Stimulated activated naive B cell treated with anti-CD40 and anti-IgM and Interleukin-4, amounts not matched to agents 10 μg/mL and 1 μg/mL and 100 μg/mL, for 72 hours (primary cell): ENCODE measurements at regions not wholly inside any gene's neighbourhood (a gene's known extent, or its start where the extent isn't known, plus 50 kb on each side); places are given as distances from the start of the nearest gene placed in this dataset.
A peak's percentile ranks its signal among the peaks of the same experiment; 100 is the strongest.

Source experiments
- ATAC-seq, 2 donors: fragments of 150-1000 bp; cut with Tn5 transposase; replicated peaks; 2 replicates each; pipeline ENCODE4 v1.10.0; 2021; ENCODE audit warnings: moderate library complexity in 1 of 2
- DNase-seq: peaks from one replicate; pipeline ENCODE4 v3.0.0; 2021
- H3K27ac Mint-ChIP-seq: one replicate; pipeline ENCODE4 v1.8.0; 2022; ENCODE audit warnings: mild to moderate bottlenecking, mixed read lengths
- H3K27me3 Mint-ChIP-seq, 2 donors: one replicate each; pipeline ENCODE4 v1.8.0; 2022; ENCODE audit warnings: mixed read lengths in 2 of 2
- H3K36me3 Mint-ChIP-seq, 2 donors: one replicate each; pipeline ENCODE4 v1.8.0; 2022; ENCODE audit warnings: mixed read lengths in 2 of 2, mild to moderate bottlenecking in 1 of 2
- H3K4me1 Mint-ChIP-seq, 2 donors: one replicate each; pipeline ENCODE4 v1.8.0; 2022; ENCODE audit warnings: mixed read lengths in 2 of 2, mild to moderate bottlenecking in 1 of 2
- H3K4me3 Mint-ChIP-seq, 2 donors: one replicate each; pipeline ENCODE4 v1.8.0; 2022; ENCODE audit warnings: mild to moderate bottlenecking in 2 of 2, mixed read lengths in 2 of 2, moderate library complexity in 1 of 2
- H3K9me3 Mint-ChIP-seq, 2 donors: one replicate each; pipeline ENCODE4 v1.8.0; 2022; ENCODE audit warnings: mixed read lengths in 2 of 2, mild to moderate bottlenecking in 1 of 2

DNA sequence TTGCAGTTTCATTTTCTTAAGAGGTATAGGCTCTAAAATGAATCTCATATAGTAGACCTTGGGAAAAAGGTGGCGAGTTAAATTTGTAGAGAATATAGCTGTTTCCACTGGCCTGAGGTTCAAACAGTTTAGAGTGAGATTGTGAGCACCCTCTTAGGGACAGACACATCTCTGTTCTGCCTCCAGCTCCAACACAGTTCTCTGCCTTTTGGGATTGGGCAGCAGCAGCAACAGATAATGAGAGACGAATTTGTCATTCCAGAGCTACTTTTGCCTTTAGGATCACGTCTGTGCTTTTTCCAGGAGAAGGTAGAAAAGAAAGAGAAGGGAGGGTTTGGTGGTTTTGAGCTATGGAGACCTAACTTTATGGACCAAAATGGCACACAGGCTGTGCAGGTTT, 289.4 kb downstream of the PRL start:
- no peak overlapping the region for H3K27ac Mint-ChIP-seq
- no peaks in the 10 kb centered on the region for H3K27me3 Mint-ChIP-seq
- DNase-seq (no peak), ATAC-seq (no peak)
- no peak overlapping the region for H3K4me3 Mint-ChIP-seq
- no peaks in the 10 kb centered on the region for H3K36me3 Mint-ChIP-seq
- H3K9me3 Mint-ChIP-seq = no peaks in the 10 kb centered on the region
- no peaks in the 10 kb centered on the region for H3K4me1 Mint-ChIP-seq

GRCh38 chr6:22008248-22008836, 288.5 kb downstream of the PRL start:
- Mint-ChIP-seq H3K27ac (no peak overlapping the region), H3K9me3 (no peaks in the 10 kb centered on the region), H3K27me3 (no peaks in the 10 kb centered on the region), H3K36me3 (no peaks in the 10 kb centered on the region), H3K4me3 (no peak overlapping the region), H3K4me1 (no peaks in the 10 kb centered on the region)
- ATAC-seq = no peak
- no peak for DNase-seq

GRCh38 chr6:22010102-22010501, 286.7 kb downstream of the PRL start:
- no peak for DNase-seq
- H3K9me3 Mint-ChIP-seq = no peaks in the 10 kb centered on the region
- H3K27me3 Mint-ChIP-seq = no peaks in the 10 kb centered on the region
- no peak overlapping the region for H3K27ac Mint-ChIP-seq
- H3K36me3 Mint-ChIP-seq = no peaks in the 10 kb centered on the region
- no peaks in the 10 kb centered on the region for H3K4me1 Mint-ChIP-seq
- H3K4me3 Mint-ChIP-seq = no peak overlapping the region
- ATAC-seq = no peak

- ATAC-seq (no peak), DNase-seq (no peak)
- no peak overlapping the region for H3K4me3 Mint-ChIP-seq
- H3K27me3 Mint-ChIP-seq = no peaks in the 10 kb centered on the region
- H3K9me3 Mint-ChIP-seq = no peaks in the 10 kb centered on the region
- H3K4me1 Mint-ChIP-seq = no peaks in the 10 kb centered on the region
- no peaks in the 10 kb centered on the region for H3K36me3 Mint-ChIP-seq
- no peak overlapping the region for H3K27ac Mint-ChIP-seq
Measured at GRCh38 chr6:22015216-22015615, 281.6 kb downstream of the PRL start.

DNA sequence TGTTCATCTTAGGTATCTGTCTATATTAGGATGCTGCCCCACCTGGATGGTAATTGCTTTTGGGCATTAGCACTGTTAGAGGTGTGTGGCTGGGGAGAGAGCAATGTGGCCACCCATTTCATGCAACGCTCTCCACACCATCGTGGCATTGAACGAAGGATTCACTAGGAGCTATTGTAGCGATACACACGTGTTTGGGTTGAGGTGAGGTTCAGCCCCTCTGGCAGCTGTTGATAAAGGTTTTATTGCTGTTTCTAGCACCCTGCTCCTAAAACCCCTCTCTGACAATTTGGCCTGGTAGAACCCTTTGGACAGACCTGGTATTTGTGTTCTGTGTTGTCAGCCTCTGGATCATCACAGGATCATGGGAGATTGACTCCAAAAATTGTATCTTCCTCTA, 280.9 kb downstream of the PRL start:
- no peak overlapping the region for H3K4me3 Mint-ChIP-seq
- H3K9me3 Mint-ChIP-seq = no peaks in the 10 kb centered on the region
- H3K36me3 Mint-ChIP-seq = no peaks in the 10 kb centered on the region
- H3K27ac Mint-ChIP-seq = no peak overlapping the region
- no peaks in the 10 kb centered on the region for H3K27me3 Mint-ChIP-seq
- ATAC-seq (no peak), DNase-seq (no peak)
- no peaks in the 10 kb centered on the region for H3K4me1 Mint-ChIP-seq

- H3K4me3 Mint-ChIP-seq = no peak overlapping the region
- ATAC-seq = no peak
- H3K9me3 Mint-ChIP-seq = peaks cover 2 to 4% of the 10 kb centered on the region in 2 donors
- H3K27ac Mint-ChIP-seq = no peak overlapping the region
- peaks cover 0 to 3% of the 10 kb centered on the region in 2 donors for H3K36me3 Mint-ChIP-seq
- no peaks in the 10 kb centered on the region for H3K27me3 Mint-ChIP-seq
- no peaks in the 10 kb centered on the region for H3K4me1 Mint-ChIP-seq
- no peak for DNase-seq
Measured at GRCh38 chr6:22017272-22017671, 279.6 kb downstream of the PRL start.

DNA sequence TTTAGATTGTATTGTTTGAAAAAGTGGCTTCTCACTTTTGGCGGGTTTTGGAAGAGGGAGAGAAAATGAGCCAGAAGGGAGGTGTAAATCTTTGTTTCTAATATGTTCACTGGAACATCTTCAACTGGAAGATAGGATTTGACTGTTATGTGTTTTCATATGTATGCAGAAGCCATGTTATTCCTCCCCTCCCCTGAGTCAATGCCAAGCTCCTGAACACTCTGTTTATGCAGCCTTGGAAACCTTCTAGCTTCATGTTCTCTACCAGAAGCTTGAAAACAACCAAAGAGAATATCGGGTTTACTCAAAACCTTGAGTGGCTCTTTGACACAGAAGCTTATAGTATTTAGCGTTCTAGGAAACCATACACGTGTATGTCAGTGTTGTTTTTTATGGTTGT, 279.1 kb downstream of the PRL start:
- ATAC-seq = no peak
- Mint-ChIP-seq H3K9me3 (peaks cover 6 to 8% of the 10 kb centered on the region in 2 donors), H3K36me3 (peaks cover 3 to 8% of the 10 kb centered on the region in 2 donors), H3K27me3 (no peaks in the 10 kb centered on the region), H3K27ac (no peak overlapping the region), H3K4me1 (peaks cover 0 to 5% of the 10 kb centered on the region in 2 donors), H3K4me3 (no peak overlapping the region)
- DNase-seq = no peak

DNA sequence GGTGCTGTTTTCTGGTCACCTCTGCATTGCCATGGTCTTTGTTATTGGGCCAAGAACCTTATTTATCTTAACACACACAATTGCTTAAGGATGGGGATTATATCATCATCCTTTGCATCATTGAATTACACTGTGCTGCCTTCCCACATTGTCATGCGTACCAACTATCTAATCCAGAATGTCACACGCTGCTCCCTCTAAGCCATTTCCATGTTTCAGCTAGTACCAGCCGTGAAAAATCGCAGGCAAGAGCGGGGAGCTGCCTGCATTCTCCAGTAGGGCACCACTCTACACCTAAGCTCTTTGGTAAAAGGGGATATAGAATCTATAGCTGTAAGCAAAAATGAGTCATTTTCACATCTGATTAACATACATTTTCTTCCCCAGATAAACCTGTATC, 277.0 kb downstream of the PRL start:
- H3K9me3 Mint-ChIP-seq = peaks cover 7 to 10% of the 10 kb centered on the region in 2 donors
- ATAC-seq (peak in 1 of 2 donors; percentile 38), DNase-seq (no peak)
- H3K4me3 Mint-ChIP-seq = no peak overlapping the region
- H3K4me1 Mint-ChIP-seq = peaks cover 0 to 6% of the 10 kb centered on the region in 2 donors
- no peak overlapping the region for H3K27ac Mint-ChIP-seq
- H3K27me3 Mint-ChIP-seq = no peaks in the 10 kb centered on the region
- peaks cover 3 to 10% of the 10 kb centered on the region in 2 donors for H3K36me3 Mint-ChIP-seq

DNA sequence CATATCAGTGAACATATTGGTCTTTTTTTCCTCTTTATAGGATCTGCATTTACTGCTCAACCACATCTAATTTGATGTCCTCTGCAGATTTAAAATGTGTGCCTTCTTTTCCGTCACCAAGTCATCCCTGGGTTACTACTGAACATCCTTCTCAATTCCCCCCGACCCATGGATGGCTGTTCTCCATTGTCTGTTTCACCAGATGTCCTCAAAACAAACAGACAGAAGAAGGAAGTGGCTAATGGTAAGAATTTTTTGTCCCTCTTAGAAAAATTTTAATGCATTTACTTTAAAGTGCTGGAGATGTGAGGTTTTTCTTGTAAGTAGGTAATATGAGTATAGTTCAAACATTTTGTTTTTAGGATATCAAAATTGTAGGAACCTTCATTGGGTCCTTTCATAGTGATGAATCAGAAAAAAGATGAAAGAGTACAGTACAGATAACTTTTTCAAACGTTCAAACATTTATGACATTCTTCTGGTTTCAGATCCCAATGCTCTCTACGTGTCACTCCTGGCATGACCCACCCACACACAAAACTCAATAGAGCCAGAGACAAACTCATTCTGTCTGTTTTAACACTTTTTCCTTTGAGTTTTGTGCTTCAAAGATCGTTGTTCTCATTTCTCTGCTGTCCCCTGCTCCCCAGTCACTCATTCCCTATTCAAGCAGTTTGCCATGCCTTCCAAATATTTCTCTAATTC, 276.4 kb downstream of the PRL start:
- peaks cover 5 to 12% of the 10 kb centered on the region in 2 donors for H3K4me1 Mint-ChIP-seq
- peaks cover 3 to 10% of the 10 kb centered on the region in 2 donors for H3K36me3 Mint-ChIP-seq
- ATAC-seq = peak in 1 of 2 donors; percentile 57
- H3K27me3 Mint-ChIP-seq = no peaks in the 10 kb centered on the region
- peaks cover 7 to 10% of the 10 kb centered on the region in 2 donors for H3K9me3 Mint-ChIP-seq
- DNase-seq = no peak
- H3K27ac Mint-ChIP-seq = no peak overlapping the region
- H3K4me3 Mint-ChIP-seq = no peak overlapping the region

DNA sequence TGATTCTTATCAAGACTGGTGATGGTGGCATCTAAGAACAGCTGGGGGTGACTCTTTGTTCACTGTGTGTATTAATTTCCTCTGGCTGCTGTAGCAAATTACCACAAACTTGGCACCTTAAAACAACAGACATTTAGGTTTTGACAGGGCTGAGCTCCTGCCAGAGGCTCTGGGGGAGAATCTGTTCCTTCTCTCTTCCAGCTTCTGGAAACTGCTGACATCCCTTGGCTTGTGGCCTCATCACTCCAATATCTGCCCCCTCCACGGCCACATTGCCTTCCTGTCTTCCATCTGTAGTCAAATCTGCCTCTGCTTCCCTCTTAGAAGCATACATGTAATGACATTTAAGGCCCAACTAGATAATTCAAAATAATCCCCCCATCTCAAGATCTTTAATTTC, 274.9 kb downstream of the PRL start:
- Mint-ChIP-seq H3K4me3 (no peak overlapping the region), H3K36me3 (peaks cover 3 to 10% of the 10 kb centered on the region in 2 donors), H3K27me3 (no peaks in the 10 kb centered on the region), H3K4me1 (peaks cover 12 to 20% of the 10 kb centered on the region in 2 donors), H3K9me3 (peaks cover 7 to 10% of the 10 kb centered on the region in 2 donors), H3K27ac (peak overlapping the region; percentile 21)
- DNase-seq = no peak
- ATAC-seq = no peak

GRCh38 chr6:22023937-22024336, 272.9 kb downstream of the PRL start:
- Mint-ChIP-seq H3K27me3 (no peaks in the 10 kb centered on the region), H3K36me3 (peaks cover 3 to 10% of the 10 kb centered on the region in 2 donors), H3K4me1 (peaks cover 15 to 25% of the 10 kb centered on the region in 2 donors), H3K4me3 (no peak overlapping the region), H3K9me3 (peaks cover 7 to 10% of the 10 kb centered on the region in 2 donors), H3K27ac (no peak overlapping the region)
- no peak for DNase-seq
- no peak for ATAC-seq

DNA sequence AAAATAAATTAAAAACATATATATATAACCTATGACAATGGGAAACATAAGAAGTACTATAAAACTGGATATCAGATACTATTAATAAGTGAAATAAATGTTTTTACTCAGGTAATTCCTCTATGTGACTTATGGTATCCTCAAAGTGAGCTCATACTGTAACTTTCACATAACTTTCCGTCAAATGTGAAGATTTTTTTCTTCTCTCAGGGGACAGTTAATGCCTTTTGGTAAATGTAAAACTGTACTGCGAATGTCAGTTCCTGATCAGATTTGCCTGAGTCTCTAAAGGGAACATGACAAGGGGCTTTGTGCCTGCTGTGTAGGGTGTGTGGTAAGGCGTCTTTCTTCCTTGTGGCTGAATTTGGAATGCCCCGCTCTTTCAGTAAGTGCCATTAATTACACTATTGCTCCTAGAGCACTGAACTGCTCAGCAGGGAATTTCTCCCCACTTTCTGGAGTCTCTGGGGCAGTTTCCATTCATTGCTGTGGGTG, 271.8 kb downstream of the PRL start:
- peak; percentile 65 to 74 for ATAC-seq
- Mint-ChIP-seq H3K27ac (peak overlapping the region; percentile 88), H3K4me3 (peak overlapping the region in 1 of 2 donors; percentile 77), H3K27me3 (no peaks in the 10 kb centered on the region), H3K4me1 (peaks cover 21 to 28% of the 10 kb centered on the region in 2 donors), H3K9me3 (peaks cover 7 to 10% of the 10 kb centered on the region in 2 donors), H3K36me3 (peaks cover 3 to 10% of the 10 kb centered on the region in 2 donors)
- DNase-seq = peak; percentile 4

DNA sequence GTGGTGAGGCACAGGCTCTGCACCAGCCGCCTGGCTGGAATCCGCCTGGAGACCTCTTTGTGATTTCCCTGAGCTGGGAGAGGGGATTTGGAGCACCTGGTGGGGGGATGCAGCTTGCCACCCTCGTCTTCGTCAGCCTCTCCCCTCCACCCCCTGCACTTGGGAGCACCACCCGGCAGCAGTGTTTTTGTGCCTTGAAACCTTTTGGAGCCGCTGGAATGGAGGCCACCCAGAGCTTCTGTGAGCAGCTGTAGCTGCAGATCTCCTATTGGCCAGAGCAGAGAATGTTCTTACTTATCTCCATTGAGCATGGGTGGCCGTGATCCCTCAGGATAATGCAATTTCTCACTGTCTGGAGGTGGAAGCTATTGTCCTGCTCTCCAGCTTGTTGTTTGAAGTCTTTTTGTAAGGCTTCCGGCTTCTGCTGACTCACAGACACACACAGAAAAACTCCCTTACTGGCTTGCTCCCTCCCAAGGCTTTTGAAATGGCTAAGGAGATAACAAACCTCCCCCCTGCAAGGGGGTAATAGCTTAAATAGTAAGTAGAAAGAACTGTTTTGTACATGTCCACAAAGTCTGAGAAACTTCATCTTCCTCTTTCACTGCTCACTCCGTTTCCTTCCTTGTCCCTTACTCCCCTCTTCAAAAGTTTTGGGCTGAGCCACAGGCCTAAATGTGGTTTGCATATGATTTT, 271.2 kb downstream of the PRL start:
- H3K9me3 Mint-ChIP-seq = peaks cover 7 to 10% of the 10 kb centered on the region in 2 donors
- no peaks in the 10 kb centered on the region for H3K27me3 Mint-ChIP-seq
- ATAC-seq (peak; percentile 74 to 81), DNase-seq (peak; percentile 8)
- H3K4me3 Mint-ChIP-seq = peak overlapping the region; percentile 64 to 77
- H3K27ac Mint-ChIP-seq = peak overlapping the region; percentile 88
- H3K36me3 Mint-ChIP-seq = peaks cover 3 to 10% of the 10 kb centered on the region in 2 donors
- peaks cover 21 to 28% of the 10 kb centered on the region in 2 donors for H3K4me1 Mint-ChIP-seq

DNA sequence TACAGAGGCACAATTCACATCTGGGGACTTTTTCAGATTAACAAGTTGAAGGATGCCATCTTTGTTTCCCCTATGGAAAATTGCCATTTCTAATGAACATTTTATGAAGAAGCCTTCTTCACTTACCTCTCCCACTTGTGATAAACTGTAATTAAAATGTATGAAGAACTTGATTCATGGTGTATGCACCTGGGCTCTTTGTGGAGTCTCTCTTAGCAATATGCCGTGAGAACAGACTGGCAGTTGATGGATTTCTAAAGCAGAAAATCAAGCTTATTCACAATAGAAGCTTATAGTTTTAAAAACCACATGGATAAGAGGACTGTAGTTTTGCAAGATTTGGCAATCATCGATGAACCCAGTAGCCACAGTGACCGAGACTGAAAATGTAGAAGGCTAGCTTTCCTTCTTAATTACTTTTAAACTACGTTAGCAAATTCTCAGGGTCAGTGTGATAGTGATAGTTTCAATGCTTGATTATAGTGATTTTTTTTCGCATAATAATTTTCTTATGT, 270.6 kb downstream of the PRL start:
- no peak for DNase-seq
- Mint-ChIP-seq H3K4me1 (peaks cover 21 to 28% of the 10 kb centered on the region in 2 donors), H3K4me3 (peak overlapping the region in 1 of 2 donors; percentile 4), H3K27me3 (no peaks in the 10 kb centered on the region), H3K27ac (peak overlapping the region; percentile 88), H3K36me3 (peaks cover 3 to 10% of the 10 kb centered on the region in 2 donors), H3K9me3 (peaks cover 7 to 10% of the 10 kb centered on the region in 2 donors)
- ATAC-seq = peak; percentile 11 to 21
